Parathyroid adenoma (tissue), 2 donors: ENCODE measurements at regions not wholly inside any gene's neighbourhood (a gene's known extent, or its start where the extent isn't known, plus 50 kb on each side); places are given as distances from the start of the nearest gene placed in this dataset.

ENCODE experiments used
- H2AFZ ChIP-seq: fragments of 300-600 bp; sonication (generic); one replicate; pipeline ENCODE4 v1.7.0; 2017; ENCODE audit warnings: antibody characterized with exemption, mild to moderate bottlenecking
- H3K27ac ChIP-seq: fragments of 300-600 bp; sonication (generic); one replicate; pipeline ENCODE4 v1.7.0; 2017
- H3K27me3 ChIP-seq: fragments of 300-600 bp; sonication (generic); one replicate; pipeline ENCODE4 v1.7.0; 2017; ENCODE audit warnings: low read length; ENCODE audit not compliant: control insufficient read depth, insufficient read depth
- H3K36me3 ChIP-seq: fragments of 300-600 bp; sonication (generic); one replicate; pipeline ENCODE4 v1.7.0; 2017; ENCODE audit warnings: low read length; ENCODE audit not compliant: control insufficient read depth, insufficient read depth
- H3K4me1 ChIP-seq: fragments of 300-600 bp; sonication (generic); one replicate; pipeline ENCODE4 v1.7.0; 2017; ENCODE audit warnings: control low read depth
- H3K4me2 ChIP-seq: fragments of 300-600 bp; sonication (generic); one replicate; pipeline ENCODE4 v1.7.0; 2017; ENCODE audit warnings: low read length
- H3K4me3 ChIP-seq: fragments of 300-600 bp; sonication (generic); one replicate; pipeline ENCODE4 v1.7.0; 2017; ENCODE audit warnings: low read depth, low read length
- H3K79me2 ChIP-seq: fragments of 300-600 bp; sonication (generic); one replicate; pipeline ENCODE4 v1.7.0; 2017; ENCODE audit warnings: control low read depth
- H3K9ac ChIP-seq: fragments of 300-600 bp; sonication (generic); one replicate; pipeline ENCODE4 v1.7.0; 2017; ENCODE audit warnings: mild to moderate bottlenecking
- H3K9me3 ChIP-seq: fragments of 300-600 bp; sonication (generic); one replicate; pipeline ENCODE4 v1.7.0; 2017; ENCODE audit warnings: low read length; ENCODE audit not compliant: control insufficient read depth
- TF ChIP-seq, protein P1 (sequence below): fragments of 300-600 bp; sonication (generic); IDR thresholded peaks from one replicate; pipeline ENCODE4 v1.7.0; 2017; ENCODE audit warnings: antibody characterized with exemption, mild to moderate bottlenecking
- donor health status: primary hyperparathyroidism.

DNA sequence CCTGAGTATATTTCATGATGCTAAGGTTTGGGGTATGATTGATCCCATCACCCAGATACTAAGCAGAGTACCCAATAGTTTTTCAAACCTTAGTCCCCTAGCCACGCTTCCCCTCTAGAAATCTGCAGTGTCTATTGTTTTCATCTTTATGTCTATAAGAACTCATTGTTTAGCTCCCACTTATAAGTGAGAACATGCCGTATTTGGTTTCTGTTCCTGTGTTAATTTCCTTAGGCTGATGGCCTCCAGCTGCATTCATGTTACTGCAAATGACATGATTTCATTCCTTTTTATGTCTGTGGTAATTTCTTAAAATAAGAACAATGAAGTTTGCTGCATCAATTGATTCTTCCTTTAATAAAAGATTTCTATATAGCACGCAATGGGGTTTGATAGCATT lies 301.3 kb downstream of the PLPP3 start:
- no peaks in the 10 kb centered on the region for H3K27me3 ChIP-seq
- no peak overlapping the region for H3K9ac ChIP-seq
- no peak overlapping the region for H3K4me3 ChIP-seq
- no peaks in the 10 kb centered on the region for H3K9me3 ChIP-seq
- H2AFZ ChIP-seq = no peak overlapping the region
- no peak overlapping the region for H3K4me2 ChIP-seq
- no peak overlapping the region for H3K27ac ChIP-seq
- no peaks in the 10 kb centered on the region for H3K36me3 ChIP-seq
- no peaks in the 10 kb centered on the region for H3K4me1 ChIP-seq
- no peaks in the 10 kb centered on the region for H3K79me2 ChIP-seq
- TF ChIP-seq, protein P1, sequence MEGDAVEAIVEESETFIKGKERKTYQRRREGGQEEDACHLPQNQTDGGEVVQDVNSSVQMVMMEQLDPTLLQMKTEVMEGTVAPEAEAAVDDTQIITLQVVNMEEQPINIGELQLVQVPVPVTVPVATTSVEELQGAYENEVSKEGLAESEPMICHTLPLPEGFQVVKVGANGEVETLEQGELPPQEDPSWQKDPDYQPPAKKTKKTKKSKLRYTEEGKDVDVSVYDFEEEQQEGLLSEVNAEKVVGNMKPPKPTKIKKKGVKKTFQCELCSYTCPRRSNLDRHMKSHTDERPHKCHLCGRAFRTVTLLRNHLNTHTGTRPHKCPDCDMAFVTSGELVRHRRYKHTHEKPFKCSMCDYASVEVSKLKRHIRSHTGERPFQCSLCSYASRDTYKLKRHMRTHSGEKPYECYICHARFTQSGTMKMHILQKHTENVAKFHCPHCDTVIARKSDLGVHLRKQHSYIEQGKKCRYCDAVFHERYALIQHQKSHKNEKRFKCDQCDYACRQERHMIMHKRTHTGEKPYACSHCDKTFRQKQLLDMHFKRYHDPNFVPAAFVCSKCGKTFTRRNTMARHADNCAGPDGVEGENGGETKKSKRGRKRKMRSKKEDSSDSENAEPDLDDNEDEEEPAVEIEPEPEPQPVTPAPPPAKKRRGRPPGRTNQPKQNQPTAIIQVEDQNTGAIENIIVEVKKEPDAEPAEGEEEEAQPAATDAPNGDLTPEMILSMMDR = no peak

DNA sequence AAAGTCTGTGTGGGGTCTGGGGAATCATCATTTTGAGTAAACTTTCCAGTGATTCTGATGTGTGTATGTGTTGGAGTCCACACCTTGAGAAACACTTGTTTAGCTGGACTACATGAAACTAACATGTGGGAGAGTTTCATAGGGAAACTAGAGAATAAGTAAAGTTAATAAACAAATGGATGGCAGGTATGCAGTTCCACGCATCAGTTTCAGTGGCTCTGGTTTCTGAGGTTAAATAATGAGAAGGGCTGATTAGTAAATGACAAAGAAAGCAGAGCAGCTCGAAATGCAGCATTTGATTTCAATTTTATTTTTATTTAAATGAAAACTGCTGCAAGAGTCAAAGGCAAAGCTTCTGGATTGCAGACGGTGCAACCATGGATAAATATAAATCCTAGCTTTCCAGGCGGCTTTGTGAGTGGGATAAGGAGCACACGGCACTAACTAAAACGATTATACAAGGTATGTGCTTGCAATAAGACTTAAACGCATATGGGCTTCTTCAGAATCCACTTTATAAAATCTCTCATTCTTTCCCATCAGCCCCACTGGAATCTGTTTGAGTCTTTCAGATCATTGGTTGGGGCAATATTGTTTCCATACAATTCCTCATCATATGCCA lies 310.7 kb downstream of the PLPP3 start:
- no peaks in the 10 kb centered on the region for H3K79me2 ChIP-seq
- no peaks in the 10 kb centered on the region for H3K9me3 ChIP-seq
- TF ChIP-seq, protein P1 = no peak
- no peaks in the 10 kb centered on the region for H3K36me3 ChIP-seq
- H3K4me3 ChIP-seq = no peak overlapping the region
- H3K4me1 ChIP-seq = no peaks in the 10 kb centered on the region
- no peak overlapping the region for H2AFZ ChIP-seq
- H3K4me2 ChIP-seq = no peak overlapping the region
- no peak overlapping the region for H3K27ac ChIP-seq
- no peaks in the 10 kb centered on the region for H3K27me3 ChIP-seq
- H3K9ac ChIP-seq = no peak overlapping the region

DNA sequence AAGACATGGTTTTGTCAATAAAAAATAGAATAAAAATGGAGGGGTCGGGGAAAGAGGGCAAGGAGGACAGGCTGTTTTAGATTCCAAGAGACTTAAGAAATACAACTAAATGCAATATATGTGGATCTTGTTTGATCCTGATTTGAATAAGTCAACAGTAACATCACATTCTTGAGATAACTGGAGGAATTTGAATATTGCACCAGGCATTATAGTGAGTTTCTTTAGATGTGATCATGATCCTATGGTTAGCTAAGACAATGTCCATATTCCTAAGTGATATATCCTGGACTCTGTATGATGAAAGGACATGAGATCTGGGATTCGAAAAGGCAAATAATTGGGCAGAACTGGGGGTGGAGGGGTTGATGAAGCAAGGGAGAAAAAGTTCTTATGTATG lies 311.8 kb downstream of the PLPP3 start:
- H3K27me3 ChIP-seq = no peaks in the 10 kb centered on the region
- no peaks in the 10 kb centered on the region for H3K4me1 ChIP-seq
- no peaks in the 10 kb centered on the region for H3K79me2 ChIP-seq
- TF ChIP-seq, protein P1 = no peak
- no peak overlapping the region for H3K4me2 ChIP-seq
- no peak overlapping the region for H2AFZ ChIP-seq
- H3K4me3 ChIP-seq = no peak overlapping the region
- no peaks in the 10 kb centered on the region for H3K9me3 ChIP-seq
- H3K9ac ChIP-seq = no peak overlapping the region
- H3K27ac ChIP-seq = no peak overlapping the region
- no peaks in the 10 kb centered on the region for H3K36me3 ChIP-seq

DNA sequence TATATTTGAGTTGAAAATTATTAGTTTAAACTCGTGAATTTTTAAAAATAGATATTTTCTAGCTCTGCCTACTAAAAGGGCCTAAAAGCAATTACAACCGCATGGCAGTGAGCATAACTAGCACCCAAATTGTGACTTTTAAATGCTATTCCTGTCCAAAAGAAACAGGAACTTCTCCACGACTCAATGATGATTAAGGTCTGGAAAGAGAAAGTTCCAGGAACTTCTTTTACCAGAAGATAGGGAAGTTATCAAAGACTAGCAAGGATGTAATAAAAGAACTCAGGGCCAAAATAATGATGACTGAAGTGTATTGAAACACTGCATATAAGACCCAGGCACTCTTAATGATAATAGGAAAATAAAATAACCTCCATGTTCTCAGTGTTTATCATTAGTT lies 313.0 kb downstream of the PLPP3 start:
- Histone ChIP-seq H3K9me3 (no peaks in the 10 kb centered on the region), H3K27ac (no peak overlapping the region), H3K27me3 (no peaks in the 10 kb centered on the region), H2AFZ (no peak overlapping the region), H3K4me1 (no peaks in the 10 kb centered on the region), H3K36me3 (no peaks in the 10 kb centered on the region), H3K9ac (no peak overlapping the region), H3K4me3 (no peak overlapping the region), H3K4me2 (no peak overlapping the region), H3K79me2 (no peaks in the 10 kb centered on the region)
- TF ChIP-seq, protein P1 = no peak

DNA sequence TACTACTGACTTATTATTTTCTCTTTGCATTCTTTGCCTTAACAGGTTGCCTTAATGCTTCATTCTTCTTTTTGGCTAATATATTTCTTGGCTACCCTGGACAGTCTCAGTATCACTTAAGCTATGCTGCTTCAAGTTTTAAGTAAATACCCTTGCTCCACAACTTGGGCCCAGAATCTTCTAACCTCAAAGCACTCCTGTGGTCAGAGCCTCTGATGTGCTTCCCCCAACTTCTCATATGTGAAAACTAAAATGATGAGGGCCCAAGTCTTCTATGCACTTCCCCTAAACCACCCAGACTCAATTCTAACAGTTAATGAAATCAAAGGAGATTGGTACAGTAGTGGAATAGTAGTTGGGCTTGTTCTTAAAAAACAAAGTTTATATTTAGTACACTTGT lies 314.1 kb downstream of the PLPP3 start:
- Histone ChIP-seq H3K27me3 (no peaks in the 10 kb centered on the region), H3K4me1 (no peaks in the 10 kb centered on the region), H2AFZ (no peak overlapping the region), H3K9ac (no peak overlapping the region), H3K4me2 (no peak overlapping the region), H3K9me3 (no peaks in the 10 kb centered on the region), H3K79me2 (no peaks in the 10 kb centered on the region), H3K36me3 (no peaks in the 10 kb centered on the region), H3K4me3 (no peak overlapping the region), H3K27ac (no peak overlapping the region)
- TF ChIP-seq, protein P1 = no peak
